ENCODE measurements at regions not wholly inside any gene's neighbourhood (a gene's known extent, or its start where the extent isn't known, plus 50 kb on each side); places are given as distances from the start of the nearest gene placed in this dataset.

DNA sequence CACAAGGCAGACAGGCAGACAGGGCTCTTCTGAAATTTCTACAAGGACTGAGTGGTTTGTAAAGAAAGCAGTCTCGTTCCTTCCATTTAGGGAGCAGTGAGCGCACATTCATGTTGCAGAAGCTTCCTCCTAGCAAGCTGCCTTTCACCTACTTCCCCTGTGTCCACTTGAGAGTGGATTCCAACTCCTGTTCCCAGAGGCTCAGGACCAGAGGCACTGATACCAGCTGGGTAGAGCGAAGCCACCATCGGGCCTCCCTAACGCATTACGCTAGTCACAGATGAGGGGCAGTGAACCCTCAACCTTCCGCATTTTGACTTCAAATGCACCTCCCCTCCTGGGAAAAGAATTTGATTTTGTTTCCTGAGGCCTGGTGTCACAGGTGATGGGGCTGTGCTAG, 215.8 kb downstream of the SIPA1L2 start:
- no peaks in the 10 kb centered on the region for H3K27me3 ChIP-seq (ENCODE audit: insufficient read depth, low read depth)
- no peaks in the 10 kb centered on the region for H3K4me1 ChIP-seq (ENCODE audit: low read depth, poor library complexity, severe bottlenecking)
- no peaks in the 10 kb centered on the region for H3K79me2 ChIP-seq (ENCODE audit: insufficient read depth, low read depth)
- TF ChIP-seq, protein P1, sequence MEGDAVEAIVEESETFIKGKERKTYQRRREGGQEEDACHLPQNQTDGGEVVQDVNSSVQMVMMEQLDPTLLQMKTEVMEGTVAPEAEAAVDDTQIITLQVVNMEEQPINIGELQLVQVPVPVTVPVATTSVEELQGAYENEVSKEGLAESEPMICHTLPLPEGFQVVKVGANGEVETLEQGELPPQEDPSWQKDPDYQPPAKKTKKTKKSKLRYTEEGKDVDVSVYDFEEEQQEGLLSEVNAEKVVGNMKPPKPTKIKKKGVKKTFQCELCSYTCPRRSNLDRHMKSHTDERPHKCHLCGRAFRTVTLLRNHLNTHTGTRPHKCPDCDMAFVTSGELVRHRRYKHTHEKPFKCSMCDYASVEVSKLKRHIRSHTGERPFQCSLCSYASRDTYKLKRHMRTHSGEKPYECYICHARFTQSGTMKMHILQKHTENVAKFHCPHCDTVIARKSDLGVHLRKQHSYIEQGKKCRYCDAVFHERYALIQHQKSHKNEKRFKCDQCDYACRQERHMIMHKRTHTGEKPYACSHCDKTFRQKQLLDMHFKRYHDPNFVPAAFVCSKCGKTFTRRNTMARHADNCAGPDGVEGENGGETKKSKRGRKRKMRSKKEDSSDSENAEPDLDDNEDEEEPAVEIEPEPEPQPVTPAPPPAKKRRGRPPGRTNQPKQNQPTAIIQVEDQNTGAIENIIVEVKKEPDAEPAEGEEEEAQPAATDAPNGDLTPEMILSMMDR (conservative IDR thresholded peaks at IDR 0.05; ENCODE audit: low read depth, low read length) = no peak
- no peak overlapping the region for H3K4me3 ChIP-seq (IDR thresholded peaks at IDR 0.05; ENCODE audit: insufficient read depth, low read depth, low read length)
- no peak overlapping the region for H2AFZ ChIP-seq (ENCODE audit: low read depth)
- no peaks in the 10 kb centered on the region for H3K36me3 ChIP-seq (ENCODE audit: insufficient read depth)
- H4K20me1 ChIP-seq (ENCODE audit: insufficient read depth) = no peaks in the 10 kb centered on the region
- no peak overlapping the region for H3K27ac ChIP-seq
- no peak overlapping the region for H3K9ac ChIP-seq
- H3K4me2 ChIP-seq = no peak overlapping the region

DNA sequence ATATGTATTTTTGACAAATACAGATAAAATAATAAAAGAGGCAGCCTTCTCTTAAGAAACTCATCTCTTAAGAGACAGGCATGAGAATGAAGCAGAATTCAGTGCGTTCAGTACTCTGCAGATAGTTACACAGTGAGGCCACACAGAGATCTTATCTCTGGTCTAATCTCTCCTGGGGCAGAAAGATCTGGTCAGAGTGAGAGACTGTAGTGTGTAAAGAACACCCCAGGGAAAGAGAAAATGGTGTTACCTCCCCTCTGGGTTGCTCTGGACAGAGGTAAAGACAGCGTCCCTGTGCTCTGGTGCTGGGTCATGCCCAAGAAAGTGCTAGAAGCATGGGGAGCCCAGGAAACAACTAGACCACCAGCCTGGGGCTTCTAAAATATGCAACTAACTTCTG, 216.3 kb downstream of the SIPA1L2 start:
- H3K36me3 ChIP-seq (ENCODE audit: insufficient read depth) = no peaks in the 10 kb centered on the region
- no peak overlapping the region for H3K27ac ChIP-seq
- TF ChIP-seq, protein P1 (conservative IDR thresholded peaks at IDR 0.05; ENCODE audit: low read depth, low read length) = no peak
- H3K9ac ChIP-seq = no peak overlapping the region
- H3K79me2 ChIP-seq (ENCODE audit: insufficient read depth, low read depth) = no peaks in the 10 kb centered on the region
- no peaks in the 10 kb centered on the region for H4K20me1 ChIP-seq (ENCODE audit: insufficient read depth)
- no peak overlapping the region for H3K4me2 ChIP-seq
- H2AFZ ChIP-seq (ENCODE audit: low read depth) = no peak overlapping the region
- no peak overlapping the region for H3K4me3 ChIP-seq (IDR thresholded peaks at IDR 0.05; ENCODE audit: insufficient read depth, low read depth, low read length)
- H3K4me1 ChIP-seq (ENCODE audit: low read depth, poor library complexity, severe bottlenecking) = no peaks in the 10 kb centered on the region
- H3K27me3 ChIP-seq (ENCODE audit: insufficient read depth, low read depth) = no peaks in the 10 kb centered on the region

DNA sequence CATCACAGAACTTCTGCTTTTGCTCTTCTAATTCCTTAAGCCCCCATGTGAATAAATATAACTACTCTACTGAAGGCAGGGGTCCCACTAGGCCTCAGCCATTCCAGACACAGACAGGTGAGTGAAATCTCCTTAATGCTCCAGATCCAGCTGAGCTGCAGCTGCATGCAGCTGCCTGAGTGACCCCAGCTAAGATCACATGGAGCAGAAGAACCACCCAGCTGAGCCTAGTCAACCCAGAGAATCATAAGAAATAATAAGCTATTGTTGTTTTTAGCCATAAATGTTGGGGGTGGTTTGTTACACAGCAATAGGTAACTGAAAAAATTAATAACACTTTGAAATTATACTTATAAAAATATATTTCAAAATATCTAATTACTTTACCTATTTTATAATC, 220.3 kb downstream of the SIPA1L2 start:
- Histone ChIP-seq H3K4me2 (no peak overlapping the region), H3K27ac (no peak overlapping the region), H3K4me3 (IDR thresholded peaks at IDR 0.05; ENCODE audit: insufficient read depth, low read depth, low read length) (no peak overlapping the region), H4K20me1 (ENCODE audit: insufficient read depth) (no peaks in the 10 kb centered on the region), H3K79me2 (ENCODE audit: insufficient read depth, low read depth) (no peaks in the 10 kb centered on the region), H2AFZ (ENCODE audit: low read depth) (no peak overlapping the region), H3K9ac (no peak overlapping the region), H3K27me3 (ENCODE audit: insufficient read depth, low read depth) (no peaks in the 10 kb centered on the region), H3K4me1 (ENCODE audit: low read depth, poor library complexity, severe bottlenecking) (no peaks in the 10 kb centered on the region), H3K36me3 (ENCODE audit: insufficient read depth) (no peaks in the 10 kb centered on the region)
- TF ChIP-seq, protein P1 (conservative IDR thresholded peaks at IDR 0.05; ENCODE audit: low read depth, low read length) = no peak

DNA sequence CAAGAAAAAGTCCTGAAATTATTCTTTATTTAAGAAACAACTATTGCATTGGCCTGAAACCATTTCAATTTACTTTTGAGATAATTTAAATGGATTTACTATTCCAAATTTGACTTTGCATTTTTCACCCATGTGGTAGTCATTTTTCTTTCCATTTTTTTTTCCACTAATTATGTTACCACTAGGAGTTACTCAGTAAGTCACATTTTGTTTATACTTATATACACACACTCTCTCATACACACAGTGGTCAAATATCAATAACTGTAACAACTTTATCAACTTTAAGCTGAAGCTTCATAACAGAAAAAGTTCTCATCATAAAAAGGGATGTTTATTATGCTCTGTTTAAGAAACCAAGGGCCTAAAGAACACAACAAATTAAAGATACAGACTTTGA, 222.8 kb downstream of the SIPA1L2 start:
- H3K4me1 ChIP-seq (ENCODE audit: low read depth, poor library complexity, severe bottlenecking) = no peaks in the 10 kb centered on the region
- no peak overlapping the region for H2AFZ ChIP-seq (ENCODE audit: low read depth)
- no peak overlapping the region for H3K4me2 ChIP-seq
- H4K20me1 ChIP-seq (ENCODE audit: insufficient read depth) = no peaks in the 10 kb centered on the region
- H3K4me3 ChIP-seq (IDR thresholded peaks at IDR 0.05; ENCODE audit: insufficient read depth, low read depth, low read length) = no peak overlapping the region
- H3K9ac ChIP-seq = no peak overlapping the region
- H3K79me2 ChIP-seq (ENCODE audit: insufficient read depth, low read depth) = no peaks in the 10 kb centered on the region
- TF ChIP-seq, protein P1 (conservative IDR thresholded peaks at IDR 0.05; ENCODE audit: low read depth, low read length) = no peak
- H3K27ac ChIP-seq = no peak overlapping the region
- no peaks in the 10 kb centered on the region for H3K36me3 ChIP-seq (ENCODE audit: insufficient read depth)
- H3K27me3 ChIP-seq (ENCODE audit: insufficient read depth, low read depth) = no peaks in the 10 kb centered on the region

DNA sequence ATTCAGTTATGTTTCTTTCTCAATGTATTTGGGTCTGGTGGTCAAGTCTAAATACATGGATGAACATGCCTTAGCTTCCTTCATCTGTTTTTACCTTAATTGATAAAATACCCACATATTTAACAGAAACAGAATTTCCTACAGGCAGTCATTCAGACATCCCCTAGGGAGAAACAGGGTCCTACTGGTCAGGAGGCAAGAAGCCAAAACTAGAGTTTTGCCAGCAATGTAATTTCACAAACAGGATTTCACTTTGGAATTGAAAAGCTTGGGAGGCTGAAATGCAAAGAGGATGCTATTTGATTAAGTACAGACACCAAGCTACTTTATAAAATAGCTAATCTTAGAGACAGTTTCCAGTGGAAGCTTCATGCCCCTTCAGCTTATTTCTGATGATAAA, 224.2 kb downstream of the SIPA1L2 start:
- Histone ChIP-seq H3K4me3 (IDR thresholded peaks at IDR 0.05; ENCODE audit: insufficient read depth, low read depth, low read length) (no peak overlapping the region), H3K27me3 (ENCODE audit: insufficient read depth, low read depth) (no peaks in the 10 kb centered on the region), H3K4me2 (no peak overlapping the region), H2AFZ (ENCODE audit: low read depth) (no peak overlapping the region), H4K20me1 (ENCODE audit: insufficient read depth) (no peaks in the 10 kb centered on the region), H3K9ac (no peak overlapping the region), H3K4me1 (ENCODE audit: low read depth, poor library complexity, severe bottlenecking) (no peaks in the 10 kb centered on the region), H3K27ac (no peak overlapping the region), H3K36me3 (ENCODE audit: insufficient read depth) (no peaks in the 10 kb centered on the region), H3K79me2 (ENCODE audit: insufficient read depth, low read depth) (no peaks in the 10 kb centered on the region)
- TF ChIP-seq, protein P1 (conservative IDR thresholded peaks at IDR 0.05; ENCODE audit: low read depth, low read length) = no peak
